GM19240 (cell line): ENCODE measurements at regions not wholly inside any gene's neighbourhood (a gene's known extent, or its start where the extent isn't known, plus 50 kb on each side); places are given as distances from the start of the nearest gene placed in this dataset.
"Not testable (repeated sequence)": the region's sequence is repeated elsewhere in the genome, so short reads cannot be mapped to it uniquely, and the experiment has no call there.

Experiments
- DNase-seq: peaks from one replicate; pipeline ENCODE4 v3.0.0; 2011; ENCODE audit warnings: low spot score; ENCODE audit not compliant: insufficient read length

- no peak for DNase-seq
Observed at GRCh38 chr7:68148440-68148839, 1151.8 kb downstream of the TYW1 start.

DNA sequence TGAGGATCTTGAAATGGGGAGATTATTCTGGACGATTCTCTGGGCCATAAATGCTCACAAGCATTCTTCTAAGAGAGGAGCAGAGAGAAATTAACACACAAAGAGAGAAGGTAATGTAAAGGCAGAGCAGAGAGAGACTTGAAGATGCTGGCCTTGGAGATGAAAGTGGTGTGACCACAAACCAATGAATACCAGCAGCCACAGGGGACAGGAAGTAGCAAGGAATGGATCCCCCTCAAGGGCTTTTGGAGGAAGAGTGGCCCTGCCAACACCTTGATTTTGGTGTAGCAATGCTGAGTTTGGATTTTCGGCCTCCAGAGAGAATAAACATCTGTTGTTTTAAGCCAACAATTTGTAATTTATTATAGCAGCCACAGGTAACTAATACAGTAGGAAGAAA, 1155.6 kb downstream of the TYW1 start:
- no peak for DNase-seq

DNA sequence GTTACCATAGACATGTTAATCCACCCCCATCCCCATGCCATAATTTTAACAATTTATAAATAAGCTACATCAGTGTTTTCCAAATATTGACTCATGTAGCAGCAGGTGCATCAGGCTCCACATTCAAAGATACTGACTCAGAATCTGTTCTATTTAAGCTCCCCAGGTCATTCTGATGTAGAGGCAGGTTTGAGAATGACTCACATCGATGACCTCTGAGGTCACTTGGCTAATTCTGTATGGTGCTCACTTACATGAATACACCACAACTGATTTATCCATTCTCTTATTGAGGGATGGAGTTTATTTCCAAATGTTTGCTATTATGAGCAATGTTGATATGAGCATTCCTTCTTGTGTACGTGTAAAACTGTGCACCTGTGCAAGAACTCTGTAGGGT, 1159.0 kb downstream of the TYW1 start:
- no peak for DNase-seq

DNA sequence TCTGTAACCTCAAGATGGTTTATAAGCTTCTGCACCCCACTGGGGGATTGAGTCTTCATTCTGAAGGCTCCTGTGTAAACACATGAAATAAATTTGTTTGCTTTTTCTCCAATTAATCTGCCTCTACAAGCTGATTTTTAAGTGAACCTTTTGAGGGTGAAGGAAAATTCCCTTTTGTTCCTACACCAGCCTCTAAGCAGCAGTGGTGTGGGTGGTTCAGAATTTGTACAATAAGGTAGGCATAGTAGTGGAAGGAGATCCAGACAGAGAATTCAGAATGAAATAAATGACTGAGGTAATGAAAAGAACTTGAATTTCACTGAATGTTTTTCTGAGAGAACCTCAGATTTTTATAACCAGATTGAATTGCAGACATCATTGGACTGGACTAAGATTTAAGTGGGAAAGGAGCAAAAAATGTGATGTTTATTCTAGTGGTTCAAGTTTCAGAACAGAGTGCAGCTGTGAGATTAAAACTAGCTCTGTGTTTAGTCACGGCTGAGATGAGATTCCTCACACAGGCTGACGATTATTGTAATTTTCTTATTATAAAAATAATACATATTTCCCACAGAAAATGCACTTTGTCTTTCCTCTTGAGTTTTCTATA, 1162.2 kb downstream of the TYW1 start:
- DNase-seq: no peak

- DNase-seq: no peak
Observed at GRCh38 chr7:68162712-68163111, 1166.1 kb downstream of the TYW1 start.

- DNase-seq: no peak
Observed at GRCh38 chr7:68166525-68166924, 1169.9 kb downstream of the TYW1 start.

GRCh38 chr7:68173513-68173912, 1176.9 kb downstream of the TYW1 start:
- DNase-seq: no peak

- DNase-seq: no peak
Observed at GRCh38 chr7:68176974-68177373, 1180.3 kb downstream of the TYW1 start.

GRCh38 chr7:68180761-68181160, 1184.1 kb downstream of the TYW1 start:
- DNase-seq: no peak

DNA sequence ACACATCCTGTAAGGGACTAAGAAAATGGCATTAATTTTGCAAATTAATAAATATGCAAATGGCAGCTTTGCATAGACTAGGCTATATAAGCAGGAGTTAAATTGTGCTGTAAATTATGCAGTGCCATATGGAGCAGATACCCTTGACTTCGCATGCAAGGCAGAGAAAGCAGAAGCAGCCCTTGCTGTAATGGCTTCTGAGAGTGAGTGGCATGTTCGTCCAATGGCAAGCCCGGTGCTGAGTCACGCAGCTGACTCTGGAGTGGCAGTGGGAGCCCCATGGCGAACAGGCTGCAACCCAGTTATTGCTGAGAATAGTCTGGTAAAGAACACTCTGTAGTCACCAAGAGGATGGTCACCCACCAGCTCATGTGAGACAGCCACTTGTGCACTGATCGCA, 1186.5 kb downstream of the TYW1 start:
- DNase-seq: no peak

DNA sequence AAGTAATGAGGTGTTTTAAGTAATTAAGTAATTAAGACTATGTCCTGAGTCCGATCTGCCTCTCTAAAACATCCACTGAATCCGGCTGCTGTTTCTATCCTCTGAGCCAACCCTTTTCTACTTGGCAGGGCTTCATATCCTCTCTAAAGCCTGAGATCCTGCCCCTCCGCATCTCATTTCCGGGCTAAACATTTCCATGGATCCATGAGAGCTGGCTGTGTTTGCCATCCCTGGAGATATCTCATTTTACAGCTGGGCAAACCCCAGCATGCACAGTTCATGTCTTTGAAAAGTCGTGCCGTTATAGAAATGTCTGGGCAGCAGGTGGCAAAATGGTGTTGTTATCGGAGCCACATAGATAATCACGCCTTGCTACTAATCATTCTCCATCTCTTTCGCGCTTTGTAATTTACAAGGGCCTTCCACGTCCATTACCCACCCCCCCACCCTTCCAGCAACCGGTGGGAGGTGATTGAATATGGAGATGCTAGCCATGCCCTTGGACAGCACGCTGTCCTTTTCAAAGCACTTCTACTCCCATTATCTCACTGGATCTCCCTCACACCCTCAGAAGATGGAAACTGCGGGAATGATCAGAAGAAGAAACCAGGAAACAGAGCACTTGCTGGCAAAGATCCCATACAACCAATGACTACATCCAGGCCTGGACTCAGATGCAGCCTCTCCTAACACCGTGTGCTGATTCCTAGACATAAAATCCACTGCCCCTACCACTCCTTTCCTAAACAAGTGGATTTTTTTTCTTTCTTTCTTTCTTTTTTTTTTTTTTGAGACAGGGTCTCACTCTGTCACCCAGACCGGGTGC, 1189.2 kb downstream of the TYW1 start:
- DNase-seq: no peak

DNA sequence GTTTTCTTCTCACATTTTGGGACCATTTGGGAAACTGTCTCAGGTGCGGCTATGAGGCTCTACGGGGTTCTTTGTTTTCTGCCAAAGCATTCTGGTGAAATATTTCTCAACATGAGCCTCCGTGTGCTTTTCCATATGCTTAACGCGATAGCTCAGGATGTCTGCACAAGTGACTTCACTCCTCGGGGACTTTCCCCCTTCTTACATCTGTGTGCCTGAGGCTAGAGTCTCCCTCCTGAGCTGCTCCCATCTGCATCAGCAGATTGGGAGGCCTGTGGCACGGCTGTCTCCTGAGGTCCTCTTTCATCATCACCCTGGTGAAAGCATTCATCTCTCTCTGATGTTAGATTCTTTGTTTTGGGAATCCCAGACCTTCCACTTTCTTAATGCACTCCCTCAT, 1190.9 kb downstream of the TYW1 start:
- DNase-seq: no peak

DNA sequence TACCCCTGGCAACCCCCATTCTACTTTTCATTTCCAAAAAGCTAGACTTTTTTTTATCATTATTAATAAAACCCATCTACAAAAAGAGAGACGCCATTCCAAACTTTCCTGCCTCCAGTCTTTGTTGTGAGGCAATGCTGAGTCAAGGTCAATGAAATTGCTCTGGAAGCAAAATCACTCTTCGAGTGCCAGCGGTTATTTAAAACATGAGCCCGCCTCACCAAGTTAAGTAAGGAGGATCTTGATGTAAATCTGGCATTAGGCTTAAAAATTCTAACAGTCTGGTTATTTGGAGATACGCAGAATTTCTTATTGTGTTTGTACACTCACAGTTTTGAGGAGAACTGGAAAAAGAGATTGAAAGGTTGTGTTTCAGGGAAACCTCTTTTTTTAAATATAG, 1196.3 kb downstream of the TYW1 start:
- DNase-seq: no peak

- not testable (repeated sequence) for DNase-seq
Observed at GRCh38 chr7:68195642-68196041, 1199.0 kb downstream of the TYW1 start.

GRCh38 chr7:68200051-68200670, 1203.5 kb downstream of the TYW1 start:
- no peak for DNase-seq

GRCh38 chr7:68203251-68203650, 1206.6 kb downstream of the TYW1 start:
- DNase-seq: no peak

- DNase-seq: no peak
Observed at GRCh38 chr7:68205826-68206225, 1209.2 kb downstream of the TYW1 start.

DNA sequence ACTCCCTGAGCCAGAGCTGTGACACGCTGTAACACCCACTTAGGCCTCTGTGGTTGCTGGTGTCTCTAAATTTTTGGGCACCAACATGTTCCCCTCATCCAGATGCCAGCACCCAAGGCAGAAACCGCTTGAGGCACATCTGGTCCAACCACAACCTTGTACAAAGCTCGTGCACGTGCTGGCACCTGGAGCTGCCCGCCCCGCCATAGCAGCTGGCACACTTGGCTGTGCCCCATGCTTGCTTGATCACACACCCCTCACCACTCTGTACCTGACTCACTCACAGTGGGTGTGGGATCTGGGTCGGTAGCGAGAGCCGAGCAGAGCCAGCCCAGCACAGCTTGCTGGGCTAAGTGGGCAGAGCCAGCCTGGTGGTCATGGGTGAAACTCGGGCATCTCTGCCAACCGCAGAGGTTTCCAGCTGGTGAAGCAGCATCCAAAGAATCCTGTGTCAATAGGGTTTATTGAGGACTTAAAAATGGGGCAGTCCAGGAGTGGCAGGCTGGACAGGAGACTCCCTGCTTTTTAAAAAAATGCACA, 1210.4 kb downstream of the TYW1 start:
- DNase-seq: no peak

DNA sequence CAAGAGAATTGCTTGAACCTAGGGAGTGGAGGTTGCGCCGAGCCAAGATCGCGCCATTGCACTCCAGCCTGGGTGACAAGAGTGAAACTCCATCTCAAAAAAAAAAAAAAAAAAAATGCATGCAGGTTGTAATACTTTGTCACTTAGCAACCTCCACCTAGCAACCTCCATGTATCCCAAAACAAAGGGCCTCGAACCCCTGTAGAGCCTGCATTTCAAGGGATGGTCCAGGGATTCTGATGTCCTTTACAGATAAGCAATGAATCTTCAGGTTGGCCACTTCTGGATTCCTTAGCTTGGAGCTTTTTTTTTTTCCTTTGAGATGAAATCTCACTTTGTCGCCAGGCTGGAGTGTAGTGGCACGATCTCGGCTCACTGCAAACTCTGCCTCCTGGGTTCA, 1211.0 kb downstream of the TYW1 start:
- DNase-seq: no peak

DNA sequence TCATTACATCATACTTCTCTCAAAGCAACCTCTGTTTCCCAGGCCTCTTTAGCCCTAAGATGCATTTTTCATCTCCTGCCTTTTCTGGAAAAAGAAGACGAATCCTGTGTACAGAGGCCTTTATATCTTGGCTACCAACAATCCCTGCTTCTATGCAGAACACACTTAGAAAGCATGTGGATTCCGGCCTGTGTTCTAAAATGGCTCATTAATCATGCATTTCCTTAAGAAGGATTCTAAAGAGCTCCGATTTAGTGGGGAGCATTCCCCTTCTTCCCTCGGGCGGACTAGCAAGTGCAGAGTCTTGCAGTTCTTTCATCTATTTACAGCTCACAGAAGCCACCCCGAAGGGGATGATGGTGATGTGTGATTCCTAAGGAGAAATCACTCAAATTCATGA, 1212.9 kb downstream of the TYW1 start:
- no peak for DNase-seq

- DNase-seq: no peak
Observed at GRCh38 chr7:68213838-68214237, 1217.2 kb downstream of the TYW1 start.

GRCh38 chr7:68216051-68216450, 1219.4 kb downstream of the TYW1 start:
- DNase-seq: no peak
